ENCODE measurements at regions not wholly inside any gene's neighbourhood (a gene's known extent, or its start where the extent isn't known, plus 50 kb on each side); places are given as distances from the start of the nearest gene placed in this dataset.

- Histone ChIP-seq H3K27me3 (ENCODE audit: insufficient read depth, low read length) (0 out of 2 replicates have a peak, but pooled peaks cover 2% of the 10 kb centered on the region), H3K4me1 (ENCODE audit: insufficient read depth, low read length) (no peaks in the 10 kb centered on the region; the same call in 1 of the 2 replicates), H3K9ac (ENCODE audit: low read depth, low read length) (no peak overlapping the region), H3K4me3 (ENCODE audit: low read length) (no peak overlapping the region), H3K9me3 (ENCODE audit: insufficient read depth, low read depth, low read length) (peaks cover 12% of the 10 kb centered on the region; the same call in 1 of the 2 replicates), H3K27ac (ENCODE audit: low read depth, low read length) (no peak overlapping the region), H3K36me3 (ENCODE audit: insufficient read depth, low read length) (no peaks in the 10 kb centered on the region)
- WGBS, result 46% methylated on average over 8 of the region's 8 CpGs
These were observed 60.9 kb upstream of the CLMP start for GRCh38 chr11:123255909-123256308.

- Histone ChIP-seq H3K9ac (ENCODE audit: low read depth, low read length) (no peak overlapping the region), H3K4me1 (ENCODE audit: insufficient read depth, low read length) (no peaks in the 10 kb centered on the region; the same call in 1 of the 2 replicates), H3K36me3 (ENCODE audit: insufficient read depth, low read length) (no peaks in the 10 kb centered on the region), H3K27ac (ENCODE audit: low read depth, low read length) (no peak overlapping the region), H3K4me3 (ENCODE audit: low read length) (no peak overlapping the region), H3K9me3 (ENCODE audit: insufficient read depth, low read depth, low read length) (peaks cover 12% of the 10 kb centered on the region; the same call in 1 of the 2 replicates), H3K27me3 (ENCODE audit: insufficient read depth, low read length) (no peaks in the 10 kb centered on the region)
- 96% methylated on average over 3 of the region's 3 CpGs for WGBS
These were observed 59.3 kb upstream of the CLMP start for GRCh38 chr11:123254357-123254756.

GRCh38 chr11:123253911-123254310, 58.9 kb upstream of the CLMP start:
- Histone ChIP-seq H3K4me1 (ENCODE audit: insufficient read depth, low read length) (no peaks in the 10 kb centered on the region; the same call in 1 of the 2 replicates), H3K4me3 (ENCODE audit: low read length) (no peak overlapping the region), H3K9me3 (ENCODE audit: insufficient read depth, low read depth, low read length) (peaks cover 11% of the 10 kb centered on the region; the same call in 1 of the 2 replicates), H3K27ac (ENCODE audit: low read depth, low read length) (no peak overlapping the region), H3K9ac (ENCODE audit: low read depth, low read length) (no peak overlapping the region), H3K36me3 (ENCODE audit: insufficient read depth, low read length) (no peaks in the 10 kb centered on the region), H3K27me3 (ENCODE audit: insufficient read depth, low read length) (no peaks in the 10 kb centered on the region)
- WGBS, result 93% methylated on average over 2 of the region's 3 CpGs

GRCh38 chr11:123253223-123253622, 58.2 kb upstream of the CLMP start:
- Histone ChIP-seq H3K27me3 (ENCODE audit: insufficient read depth, low read length) (no peaks in the 10 kb centered on the region), H3K9ac (ENCODE audit: low read depth, low read length) (no peak overlapping the region), H3K4me1 (ENCODE audit: insufficient read depth, low read length) (no peaks in the 10 kb centered on the region; the same call in 1 of the 2 replicates), H3K4me3 (ENCODE audit: low read length) (no peak overlapping the region), H3K27ac (ENCODE audit: low read depth, low read length) (no peak overlapping the region), H3K36me3 (ENCODE audit: insufficient read depth, low read length) (no peaks in the 10 kb centered on the region), H3K9me3 (ENCODE audit: insufficient read depth, low read depth, low read length) (peaks cover 4% of the 10 kb centered on the region; the same call in 1 of the 2 replicates)
- WGBS, result 93% methylated on average over 7 of the region's 8 CpGs

- Histone ChIP-seq H3K27ac (ENCODE audit: low read depth, low read length) (no peak overlapping the region), H3K36me3 (ENCODE audit: insufficient read depth, low read length) (no peaks in the 10 kb centered on the region), H3K4me1 (ENCODE audit: insufficient read depth, low read length) (no peaks in the 10 kb centered on the region; the same call in 1 of the 2 replicates), H3K9me3 (ENCODE audit: insufficient read depth, low read depth, low read length) (no peaks in the 10 kb centered on the region), H3K9ac (ENCODE audit: low read depth, low read length) (no peak overlapping the region), H3K27me3 (ENCODE audit: insufficient read depth, low read length) (no peaks in the 10 kb centered on the region), H3K4me3 (ENCODE audit: low read length) (no peak overlapping the region)
- 92% methylated on average over 7 of the region's 7 CpGs for WGBS
These were observed 56.8 kb upstream of the CLMP start for GRCh38 chr11:123251657-123252344.

GRCh38 chr11:123250892-123251656, 56.0 kb upstream of the CLMP start:
- no peaks in the 10 kb centered on the region for H3K9me3 ChIP-seq (ENCODE audit: insufficient read depth, low read depth, low read length)
- H3K9ac ChIP-seq (ENCODE audit: low read depth, low read length), result no peak overlapping the region
- 93% methylated on average over 11 of the region's 11 CpGs for WGBS
- no peak overlapping the region for H3K27ac ChIP-seq (ENCODE audit: low read depth, low read length)
- H3K36me3 ChIP-seq (ENCODE audit: insufficient read depth, low read length), result no peaks in the 10 kb centered on the region
- H3K4me1 ChIP-seq (ENCODE audit: insufficient read depth, low read length), result no peaks in the 10 kb centered on the region; the same call in 1 of the 2 replicates
- H3K4me3 ChIP-seq (ENCODE audit: low read length), result no peak overlapping the region
- no peaks in the 10 kb centered on the region for H3K27me3 ChIP-seq (ENCODE audit: insufficient read depth, low read length)

GRCh38 chr11:123249354-123249753, 54.3 kb upstream of the CLMP start:
- 87% methylated on average over 5 of the region's 5 CpGs for WGBS
- no peaks in the 10 kb centered on the region for H3K4me1 ChIP-seq (ENCODE audit: insufficient read depth, low read length)
- no peaks in the 10 kb centered on the region for H3K27me3 ChIP-seq (ENCODE audit: insufficient read depth, low read length)
- no peak overlapping the region for H3K27ac ChIP-seq (ENCODE audit: low read depth, low read length)
- no peaks in the 10 kb centered on the region for H3K36me3 ChIP-seq (ENCODE audit: insufficient read depth, low read length)
- H3K4me3 ChIP-seq (ENCODE audit: low read length), result no peak overlapping the region
- H3K9me3 ChIP-seq (ENCODE audit: insufficient read depth, low read depth, low read length), result no peaks in the 10 kb centered on the region
- no peak overlapping the region for H3K9ac ChIP-seq (ENCODE audit: low read depth, low read length)

- H3K4me1 ChIP-seq (ENCODE audit: insufficient read depth, low read length), result peaks cover 8% of the 10 kb centered on the region
- H3K4me3 ChIP-seq (ENCODE audit: low read length), result no peak overlapping the region
- H3K9ac ChIP-seq (ENCODE audit: low read depth, low read length), result no peak overlapping the region
- no peaks in the 10 kb centered on the region for H3K36me3 ChIP-seq (ENCODE audit: insufficient read depth, low read length)
- no peak overlapping the region for H3K27ac ChIP-seq (ENCODE audit: low read depth, low read length)
- no peaks in the 10 kb centered on the region for H3K27me3 ChIP-seq (ENCODE audit: insufficient read depth, low read length)
- H3K9me3 ChIP-seq (ENCODE audit: insufficient read depth, low read depth, low read length), result no peaks in the 10 kb centered on the region
- WGBS, result 69% methylated on average over 5 of the region's 6 CpGs
These were observed 52.8 kb upstream of the CLMP start for GRCh38 chr11:123247813-123248379.

- WGBS, result 40% methylated on average over 2 of the region's 3 CpGs
- no peak overlapping the region for H3K9ac ChIP-seq (ENCODE audit: low read depth, low read length)
- H3K9me3 ChIP-seq (ENCODE audit: insufficient read depth, low read depth, low read length), result no peaks in the 10 kb centered on the region
- H3K27me3 ChIP-seq (ENCODE audit: insufficient read depth, low read length), result no peaks in the 10 kb centered on the region
- no peak overlapping the region for H3K27ac ChIP-seq (ENCODE audit: low read depth, low read length)
- H3K4me1 ChIP-seq (ENCODE audit: insufficient read depth, low read length), result peaks cover 8% of the 10 kb centered on the region
- H3K36me3 ChIP-seq (ENCODE audit: insufficient read depth, low read length), result no peaks in the 10 kb centered on the region
- no peak overlapping the region for H3K4me3 ChIP-seq (ENCODE audit: low read length)
These were observed 52.4 kb upstream of the CLMP start for GRCh38 chr11:123247496-123247799.

- Histone ChIP-seq H3K4me3 (ENCODE audit: low read length) (no peak overlapping the region), H3K36me3 (ENCODE audit: insufficient read depth, low read length) (no peaks in the 10 kb centered on the region), H3K27ac (ENCODE audit: low read depth, low read length) (no peak overlapping the region), H3K9ac (ENCODE audit: low read depth, low read length) (no peak overlapping the region), H3K9me3 (ENCODE audit: insufficient read depth, low read depth, low read length) (no peaks in the 10 kb centered on the region), H3K27me3 (ENCODE audit: insufficient read depth, low read length) (no peaks in the 10 kb centered on the region), H3K4me1 (ENCODE audit: insufficient read depth, low read length) (peaks cover 8% of the 10 kb centered on the region)
- WGBS, result 20% methylated on average over 13 of the region's 13 CpGs
These were observed 51.9 kb upstream of the CLMP start for GRCh38 chr11:123246749-123247495.

GRCh38 chr11:123245567-123245966, 50.5 kb upstream of the CLMP start:
- Histone ChIP-seq H3K4me1 (ENCODE audit: insufficient read depth, low read length) (peaks cover 8% of the 10 kb centered on the region), H3K27ac (ENCODE audit: low read depth, low read length) (no peak overlapping the region), H3K4me3 (ENCODE audit: low read length) (no peak overlapping the region), H3K36me3 (ENCODE audit: insufficient read depth, low read length) (no peaks in the 10 kb centered on the region), H3K9ac (ENCODE audit: low read depth, low read length) (no peak overlapping the region), H3K9me3 (ENCODE audit: insufficient read depth, low read depth, low read length) (no peaks in the 10 kb centered on the region), H3K27me3 (ENCODE audit: insufficient read depth, low read length) (no peaks in the 10 kb centered on the region)
- 89% methylated on average over 5 of the region's 6 CpGs for WGBS
